PFSK-1 (cell line): ENCODE measurements at regions not wholly inside any gene's neighbourhood (a gene's known extent, or its start where the extent isn't known, plus 50 kb on each side); places are given as distances from the start of the nearest gene placed in this dataset.

Source experiments
- FOXP2 ChIP-seq: optimal IDR thresholded peaks from 2 replicates; pipeline ENCODE3; 2011; ENCODE audit warnings: borderline replicate concordance, control low read depth, inconsistent platforms; ENCODE audit not compliant: insufficient read depth; ENCODE audit errors: extremely low read length, extremely low read depth
- POLR2AphosphoS5 ChIP-seq: IDR thresholded peaks from 2 replicates; pipeline ENCODE4 v1.6.1; 2012; ENCODE audit warnings: low read depth, mild to moderate bottlenecking, control low read depth, low read length, moderate library complexity
- TAF1 ChIP-seq: IDR thresholded peaks from 2 replicates; pipeline ENCODE4 v1.6.1; 2012; ENCODE audit warnings: low read length, control low read depth, borderline replicate concordance; ENCODE audit not compliant: insufficient read depth
- TF ChIP-seq, protein P1 (sequence below), 2 experiments: IDR thresholded peaks; 2 replicates each; pipeline versions ENCODE4 v1.6.1 to v1.8.0; 2011 to 2012; ENCODE audit warnings: low read depth in 2 of 2, low read length in 2 of 2, control low read depth in 1 of 2, inconsistent platforms in 1 of 2, mild to moderate bottlenecking in 1 of 2, moderate library complexity in 1 of 2; ENCODE audit not compliant: insufficient read depth in 1 of 2

DNA sequence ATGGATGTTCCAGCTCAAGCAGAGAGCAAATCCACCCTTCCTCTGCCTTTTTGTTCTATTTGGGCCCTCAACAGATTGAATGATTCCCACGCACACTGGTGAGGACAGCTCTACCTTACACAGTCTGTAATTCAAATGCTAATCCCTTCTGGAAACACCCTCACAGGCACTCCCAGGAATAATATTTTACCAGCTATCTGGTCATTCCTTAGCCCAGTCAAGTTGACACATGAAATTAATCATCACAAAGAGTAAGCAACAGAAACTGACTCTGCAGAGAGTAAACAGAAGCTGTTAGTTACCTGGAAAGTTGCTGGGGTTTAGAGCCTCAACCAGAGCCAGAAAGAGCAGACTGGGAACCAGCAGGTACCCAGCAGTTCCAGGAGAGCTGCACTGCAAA, 75.5 kb upstream of the MMP2 start:
- TF ChIP-seq TAF1 (no peak), POLR2AphosphoS5 (no peak), FOXP2 (no peak)
- TF ChIP-seq, protein P1, sequence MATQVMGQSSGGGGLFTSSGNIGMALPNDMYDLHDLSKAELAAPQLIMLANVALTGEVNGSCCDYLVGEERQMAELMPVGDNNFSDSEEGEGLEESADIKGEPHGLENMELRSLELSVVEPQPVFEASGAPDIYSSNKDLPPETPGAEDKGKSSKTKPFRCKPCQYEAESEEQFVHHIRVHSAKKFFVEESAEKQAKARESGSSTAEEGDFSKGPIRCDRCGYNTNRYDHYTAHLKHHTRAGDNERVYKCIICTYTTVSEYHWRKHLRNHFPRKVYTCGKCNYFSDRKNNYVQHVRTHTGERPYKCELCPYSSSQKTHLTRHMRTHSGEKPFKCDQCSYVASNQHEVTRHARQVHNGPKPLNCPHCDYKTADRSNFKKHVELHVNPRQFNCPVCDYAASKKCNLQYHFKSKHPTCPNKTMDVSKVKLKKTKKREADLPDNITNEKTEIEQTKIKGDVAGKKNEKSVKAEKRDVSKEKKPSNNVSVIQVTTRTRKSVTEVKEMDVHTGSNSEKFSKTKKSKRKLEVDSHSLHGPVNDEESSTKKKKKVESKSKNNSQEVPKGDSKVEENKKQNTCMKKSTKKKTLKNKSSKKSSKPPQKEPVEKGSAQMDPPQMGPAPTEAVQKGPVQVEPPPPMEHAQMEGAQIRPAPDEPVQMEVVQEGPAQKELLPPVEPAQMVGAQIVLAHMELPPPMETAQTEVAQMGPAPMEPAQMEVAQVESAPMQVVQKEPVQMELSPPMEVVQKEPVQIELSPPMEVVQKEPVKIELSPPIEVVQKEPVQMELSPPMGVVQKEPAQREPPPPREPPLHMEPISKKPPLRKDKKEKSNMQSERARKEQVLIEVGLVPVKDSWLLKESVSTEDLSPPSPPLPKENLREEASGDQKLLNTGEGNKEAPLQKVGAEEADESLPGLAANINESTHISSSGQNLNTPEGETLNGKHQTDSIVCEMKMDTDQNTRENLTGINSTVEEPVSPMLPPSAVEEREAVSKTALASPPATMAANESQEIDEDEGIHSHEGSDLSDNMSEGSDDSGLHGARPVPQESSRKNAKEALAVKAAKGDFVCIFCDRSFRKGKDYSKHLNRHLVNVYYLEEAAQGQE (IDR thresholded peaks at IDR 0.05; ENCODE audit: insufficient read depth in 1 of 2, low read depth in 2 of 2, low read length in 2 of 2) = no peak
